ENCODE measurements at regions not wholly inside any gene's neighbourhood (a gene's known extent, or its start where the extent isn't known, plus 50 kb on each side); places are given as distances from the start of the nearest gene placed in this dataset.
"Not testable (repeated sequence)": the region's sequence is repeated elsewhere in the genome, so short reads cannot be mapped to it uniquely, and the experiment has no call there.

DNA sequence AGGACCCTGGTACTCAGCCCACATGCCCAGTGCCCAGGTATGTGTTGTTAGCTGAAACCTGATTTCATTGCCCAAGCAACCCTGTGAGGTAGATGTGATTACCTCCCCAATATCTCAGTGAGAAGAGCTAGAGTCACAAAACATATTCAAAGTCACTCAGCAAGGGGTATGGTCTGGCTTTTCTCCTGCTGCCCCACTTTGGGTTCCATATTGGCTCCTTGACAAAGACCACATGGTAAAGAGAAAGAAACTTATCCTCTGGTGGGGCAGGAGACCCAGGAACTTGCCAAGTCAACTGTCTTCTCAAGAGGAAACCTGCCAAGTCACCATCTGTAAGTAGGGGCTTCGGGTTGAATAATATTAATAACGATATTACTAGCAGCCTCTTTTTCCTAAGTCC is 148.3 kb upstream of the LMCD1 start:
- DNase-seq (ENCODE audit: low read depth in 2 of 2), result no peak

DNA sequence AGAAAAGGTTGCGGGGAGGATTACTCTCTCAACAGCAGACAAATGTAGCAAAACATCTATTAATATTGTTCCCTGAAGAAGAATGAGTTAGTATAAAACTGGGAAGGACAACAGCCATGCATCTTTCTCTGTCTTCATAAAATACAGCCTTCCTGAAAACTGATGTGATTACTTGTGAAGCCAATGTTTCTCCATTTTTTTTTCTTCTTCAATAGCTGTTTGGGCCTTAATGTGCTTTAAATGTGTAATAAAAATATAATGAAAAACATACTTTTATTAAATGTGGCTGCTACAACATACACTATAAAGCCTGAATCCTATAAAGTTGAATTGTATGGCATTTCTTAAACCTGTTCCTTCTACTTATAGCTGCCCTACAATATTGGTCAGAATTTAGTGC is 146.3 kb upstream of the LMCD1 start:
- no peak for DNase-seq (ENCODE audit: low read depth in 2 of 2)

DNA sequence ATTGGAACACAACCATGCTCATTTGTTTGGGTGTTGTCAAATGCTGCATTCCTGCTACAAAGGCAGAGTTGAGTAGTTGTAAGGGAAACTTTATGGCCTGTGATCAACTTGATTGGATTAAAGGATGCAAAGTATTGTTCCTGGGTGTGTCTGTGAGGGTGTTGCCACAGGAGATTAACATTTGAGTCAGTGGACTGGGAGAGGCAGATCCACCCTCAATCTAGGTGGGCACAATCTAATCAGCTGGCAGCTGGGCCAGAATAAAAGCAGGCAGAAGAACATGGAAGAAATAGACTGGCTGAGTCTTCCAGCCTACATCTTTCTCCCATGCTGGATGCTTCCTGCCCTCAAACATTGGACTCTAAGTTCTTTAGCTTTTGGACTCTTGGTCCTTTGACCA is 145.6 kb upstream of the LMCD1 start:
- DNase-seq (ENCODE audit: low read depth in 2 of 2), result not testable (repeated sequence)

DNA sequence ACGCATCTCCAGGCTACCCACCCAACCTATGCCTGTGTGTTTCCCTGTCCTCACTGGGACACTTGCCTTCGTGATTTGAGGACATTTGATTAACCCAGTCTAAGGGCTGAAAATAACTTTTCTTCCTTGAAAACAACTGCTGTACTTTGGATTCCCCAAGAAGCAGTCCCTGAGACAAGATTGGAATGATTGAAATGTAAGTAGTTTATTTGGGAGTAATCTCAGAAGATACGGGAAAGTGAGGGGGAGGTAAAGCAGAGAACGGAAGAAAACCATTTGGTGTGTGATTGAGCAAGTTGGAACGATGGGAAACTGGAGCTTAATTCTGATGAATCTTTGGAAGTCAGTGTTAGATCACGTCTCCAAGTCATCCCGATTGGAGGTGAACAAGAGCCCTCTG is 143.8 kb upstream of the LMCD1 start:
- DNase-seq (ENCODE audit: low read depth in 2 of 2), result no peak

DNA sequence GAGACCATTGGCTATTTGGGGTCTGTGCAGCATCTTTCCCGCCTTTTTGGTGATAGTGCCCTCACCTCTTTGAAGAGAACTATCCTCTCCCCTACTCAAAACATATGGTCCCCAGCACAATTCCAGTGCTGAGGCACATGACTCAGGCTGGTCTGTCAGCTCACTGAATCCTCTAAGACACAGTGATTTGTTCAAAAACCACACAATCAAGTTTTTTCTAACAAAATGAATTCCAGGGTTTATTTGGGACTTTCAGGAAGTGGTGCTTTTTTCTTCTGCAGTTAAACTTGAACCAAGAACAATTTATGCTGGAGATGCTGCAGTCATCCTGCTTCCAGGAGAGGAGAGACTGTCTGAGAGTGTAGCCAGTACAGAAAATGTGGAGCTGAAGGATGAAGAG is 142.5 kb upstream of the LMCD1 start:
- DNase-seq (ENCODE audit: low read depth in 2 of 2), result no peak

DNA sequence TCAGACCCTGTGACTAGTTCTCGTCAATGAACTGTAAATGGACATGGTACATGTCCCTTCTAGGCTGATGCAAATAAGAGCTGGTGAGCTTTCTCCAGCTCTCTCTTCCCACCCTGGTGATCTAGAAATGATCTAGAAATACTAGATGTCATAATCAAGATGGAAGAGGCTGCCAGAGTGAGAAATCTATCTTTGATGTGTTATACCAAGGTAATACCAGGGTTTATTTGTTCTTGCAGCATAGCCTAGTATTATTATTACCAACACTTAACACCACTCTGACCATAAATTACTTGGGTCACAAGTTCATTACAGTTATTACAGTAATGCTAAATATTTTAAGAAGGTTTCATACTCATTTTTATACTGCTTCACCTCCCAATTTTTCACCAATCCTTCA is 138.4 kb upstream of the LMCD1 start:
- DNase-seq (ENCODE audit: low read depth in 2 of 2), result no peak

DNA sequence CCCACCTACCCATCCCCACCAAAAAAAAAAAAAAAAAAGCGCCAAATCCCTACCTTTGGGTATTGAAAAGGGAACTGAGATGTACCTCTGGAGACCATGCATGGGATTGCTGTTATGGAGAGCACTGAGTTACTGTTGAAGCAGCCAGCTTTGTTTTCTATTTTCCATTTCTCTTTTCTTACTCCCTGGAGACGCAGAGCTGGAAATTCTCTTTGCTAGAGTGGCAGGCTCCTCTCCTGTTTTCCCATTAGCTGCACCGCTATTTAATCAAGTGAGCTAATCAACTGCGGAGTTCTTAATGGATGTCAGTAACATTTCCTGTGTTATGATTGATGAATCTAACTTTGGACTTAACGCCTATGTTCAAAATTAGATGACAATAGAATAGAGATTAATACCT is 136.1 kb upstream of the LMCD1 start:
- DNase-seq (ENCODE audit: low read depth in 2 of 2), result no peak

DNA sequence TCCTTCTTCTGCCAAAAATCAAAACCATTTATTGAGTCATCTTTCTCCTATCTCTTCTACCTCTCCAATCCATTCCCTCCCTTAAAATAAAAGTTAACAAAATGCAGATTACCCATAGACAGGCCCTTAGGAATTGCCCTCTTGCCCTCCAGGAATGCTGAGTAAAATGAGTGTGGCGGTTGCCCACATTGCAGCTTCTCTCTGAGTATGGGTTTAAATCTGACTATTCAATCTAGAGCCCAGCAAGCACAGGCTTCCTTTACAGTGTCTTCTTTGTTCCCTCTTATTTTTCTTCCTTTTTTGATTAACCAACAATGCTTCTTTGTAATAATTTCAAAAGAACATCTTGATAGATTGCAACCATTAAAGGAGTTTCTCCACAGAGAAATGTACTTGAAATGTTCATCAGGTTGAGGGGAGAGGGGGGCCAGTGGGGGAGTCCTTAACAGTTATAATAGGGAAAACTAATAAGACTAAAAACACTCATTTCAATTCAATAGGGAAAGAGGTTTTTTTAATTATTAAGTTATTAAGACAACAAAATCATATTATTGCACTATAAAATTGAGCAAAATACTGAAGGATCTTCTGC is 135.3 kb upstream of the LMCD1 start:
- no peak for DNase-seq (ENCODE audit: low read depth in 2 of 2)

DNA sequence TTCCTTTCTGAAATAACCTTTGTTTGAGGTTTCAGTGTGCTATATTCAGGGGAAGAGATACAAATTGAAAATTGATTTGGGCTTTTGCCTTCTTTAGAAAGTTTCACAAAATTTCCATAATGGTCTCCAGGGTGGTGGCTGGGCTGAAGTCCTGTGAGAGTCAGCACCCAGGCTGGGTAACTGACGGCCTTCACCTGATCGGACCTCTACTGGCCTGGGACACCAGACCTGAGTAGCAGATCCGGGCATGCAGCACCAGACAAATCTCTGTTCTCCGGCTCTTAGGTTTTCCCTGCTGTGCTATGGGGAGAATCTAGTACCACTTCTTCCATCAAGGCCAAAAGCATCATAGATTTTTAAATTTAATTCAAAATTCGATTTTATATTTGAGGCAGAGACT is 133.0 kb upstream of the LMCD1 start:
- DNase-seq (ENCODE audit: low read depth in 2 of 2), result no peak

DNA sequence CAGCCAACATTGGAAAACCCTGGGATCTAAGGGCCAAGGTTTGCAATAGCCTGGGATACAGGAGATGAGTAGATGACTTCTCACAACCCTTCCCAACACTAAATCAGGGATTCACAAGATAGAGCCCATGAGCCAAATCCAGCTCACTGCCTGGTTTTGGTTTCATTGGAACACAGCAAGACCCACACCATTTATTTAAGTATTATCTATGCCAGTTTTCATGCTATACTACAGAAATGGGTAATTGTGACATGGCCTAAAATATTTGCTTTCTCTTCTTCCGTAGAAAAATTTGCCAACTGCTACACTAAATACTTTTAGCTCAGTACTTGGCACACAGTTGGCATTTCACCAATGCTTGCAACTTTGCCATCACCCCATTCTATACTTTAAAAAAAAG is 132.0 kb upstream of the LMCD1 start:
- no peak for DNase-seq (ENCODE audit: low read depth in 2 of 2)

DNA sequence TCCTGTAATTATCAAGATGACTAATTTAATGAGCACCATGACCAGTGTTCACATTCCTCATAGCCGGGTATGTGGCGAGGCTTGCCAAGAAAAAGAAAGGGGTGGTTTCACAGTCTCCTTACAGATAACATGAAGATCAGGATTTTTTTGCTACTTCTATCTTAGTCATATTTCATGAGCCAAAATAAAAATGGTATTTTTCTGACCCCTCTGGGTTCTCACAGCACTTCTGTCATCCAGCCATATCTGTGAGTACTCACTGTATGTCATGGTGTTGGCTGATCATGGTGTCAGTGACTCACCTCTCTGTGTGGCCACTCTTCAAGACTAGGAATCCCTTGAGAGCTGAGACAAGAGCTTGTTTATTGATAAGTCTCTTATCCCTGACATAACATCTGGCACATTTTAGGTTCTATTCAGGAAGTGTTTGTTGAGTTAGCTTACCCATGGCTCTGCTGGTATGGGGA is 130.5 kb upstream of the LMCD1 start:
- no peak for DNase-seq (ENCODE audit: low read depth in 2 of 2)

DNA sequence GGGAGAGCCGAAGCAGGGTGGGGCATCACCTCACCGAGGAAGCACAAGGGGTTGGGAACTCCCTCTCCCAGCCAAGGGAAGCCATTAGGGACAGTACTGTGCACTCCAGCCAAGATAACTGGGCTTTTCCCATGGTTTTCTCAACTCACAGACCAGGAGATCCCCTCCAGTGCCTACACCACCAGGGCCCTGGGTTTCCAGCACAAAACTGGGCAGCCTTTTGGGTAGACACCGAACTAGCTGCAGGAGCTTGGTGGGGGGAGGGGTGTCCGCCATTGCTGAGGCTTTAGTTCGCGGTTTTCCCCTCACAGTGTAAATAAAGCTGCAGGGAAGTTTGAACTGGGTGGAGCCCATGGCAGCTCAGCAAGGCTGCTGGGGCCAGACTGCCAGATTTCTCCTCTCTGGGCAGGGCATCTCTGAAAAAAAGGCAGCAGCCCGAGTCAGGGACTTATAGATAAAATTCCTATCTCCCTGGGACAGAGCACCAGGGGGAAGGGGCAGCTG is 129.6 kb upstream of the LMCD1 start:
- DNase-seq (ENCODE audit: low read depth in 2 of 2), result no peak

DNA sequence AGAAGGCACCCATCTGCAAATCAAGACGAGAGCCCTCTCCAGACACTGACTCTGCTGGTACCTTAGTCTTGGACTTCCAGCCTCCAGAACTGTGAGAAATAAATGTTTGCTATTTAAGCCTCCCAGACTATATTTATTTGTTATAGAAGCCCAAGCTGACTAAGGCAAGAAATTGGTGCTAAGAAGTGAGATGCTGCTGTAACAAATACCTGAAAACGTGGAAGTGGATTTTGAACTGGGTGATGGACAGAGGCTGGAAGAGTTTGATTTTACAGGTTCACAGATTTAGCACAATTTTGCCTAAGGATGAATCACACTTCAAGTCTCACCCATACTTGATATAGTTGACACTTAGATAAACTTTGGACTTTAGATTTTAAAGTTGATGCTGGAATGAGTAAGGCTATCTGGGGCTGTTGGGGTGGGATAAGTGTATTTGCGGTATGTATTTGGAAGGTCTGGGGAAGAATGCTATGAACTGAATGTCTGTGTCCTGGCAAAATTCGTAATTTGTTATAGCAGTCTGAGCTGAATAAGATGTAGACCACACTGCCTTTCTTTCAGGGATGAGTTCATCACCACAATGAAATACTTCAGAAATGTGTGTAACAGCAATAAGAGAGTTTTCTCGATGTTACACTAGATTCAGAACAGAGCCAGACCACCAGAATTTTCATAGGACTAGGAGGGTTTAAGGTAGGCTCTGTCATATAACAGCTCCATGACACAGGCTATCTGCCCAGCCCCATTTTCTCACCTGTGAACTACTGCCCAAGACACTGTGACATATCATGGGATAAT is 120.5 kb upstream of the LMCD1 start:
- no peak for DNase-seq (ENCODE audit: low read depth in 2 of 2)

DNA sequence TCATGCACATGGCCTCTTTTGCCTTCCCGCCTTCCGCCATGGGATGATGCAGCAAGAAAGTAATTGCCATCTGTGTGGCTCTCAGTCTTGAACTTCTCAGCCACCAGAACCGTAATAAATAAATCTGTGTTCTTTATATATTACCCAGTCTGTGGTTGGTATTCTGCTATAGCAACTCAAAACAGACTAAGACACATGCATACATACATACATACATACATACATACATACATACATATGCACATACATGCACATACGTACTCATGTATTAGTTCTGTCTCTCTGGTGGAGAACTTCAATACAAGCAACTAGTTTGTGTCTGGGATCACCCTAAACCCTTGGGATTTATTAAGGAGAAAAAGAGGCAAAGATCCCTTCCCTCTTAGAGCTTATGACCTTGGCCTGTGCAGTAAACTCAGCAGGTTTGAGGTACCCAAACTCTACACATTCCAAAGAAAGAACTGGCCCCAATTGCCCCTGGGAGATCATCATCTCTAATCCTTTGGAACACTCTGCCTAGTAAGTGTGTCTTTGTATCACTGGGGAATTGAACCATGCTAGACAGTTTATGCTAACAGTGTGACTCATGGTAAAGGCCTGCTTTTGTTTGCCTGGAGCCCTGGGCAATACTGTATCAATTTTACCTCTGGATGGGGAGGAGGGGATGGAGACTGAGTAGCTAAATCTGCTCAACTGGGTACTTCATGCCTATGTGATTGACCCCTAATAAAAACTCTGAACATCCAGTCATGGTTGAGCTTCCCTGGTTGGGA is 115.6 kb upstream of the LMCD1 start:
- DNase-seq (ENCODE audit: low read depth in 2 of 2), result no peak

DNA sequence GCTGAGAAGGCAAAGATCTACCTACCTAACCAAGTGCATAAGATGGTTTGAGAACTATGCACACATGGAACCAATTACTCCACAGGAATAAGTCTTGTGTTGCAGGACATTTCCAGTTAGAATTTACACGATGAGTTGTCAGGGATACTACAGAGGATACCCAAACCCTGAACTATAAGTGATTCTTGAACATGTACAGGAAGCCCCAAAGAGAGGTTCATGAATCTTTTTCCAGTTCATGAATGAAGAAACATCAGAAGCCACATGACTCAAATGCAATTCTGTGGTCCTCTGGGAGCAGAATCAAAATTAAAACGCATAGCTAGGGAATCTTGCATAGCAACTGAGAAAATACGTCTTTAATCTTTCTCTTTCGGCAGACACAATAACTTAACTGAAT is 114.1 kb upstream of the LMCD1 start:
- no peak for DNase-seq (ENCODE audit: low read depth in 2 of 2)

DNA sequence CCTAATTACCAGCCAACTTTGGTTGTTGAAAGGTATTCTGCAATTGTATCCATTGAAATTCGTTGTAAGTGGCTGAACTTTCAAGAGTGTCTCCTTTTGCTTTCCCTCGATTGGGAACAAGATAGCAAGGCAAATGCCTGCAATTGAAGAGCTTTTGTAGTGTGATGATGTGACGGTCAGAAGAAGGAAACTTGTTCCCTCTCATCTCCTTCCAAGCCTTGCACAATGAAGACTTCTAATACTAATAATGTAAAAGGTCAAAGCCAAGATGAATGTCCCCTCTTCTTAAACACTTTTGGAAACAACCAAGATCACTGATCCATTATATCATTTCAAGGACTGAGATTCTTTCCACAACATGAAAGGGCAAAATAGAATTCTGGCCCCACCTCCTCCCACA is 101.9 kb upstream of the LMCD1 start:
- no peak for DNase-seq (ENCODE audit: low read depth in 2 of 2)

DNA sequence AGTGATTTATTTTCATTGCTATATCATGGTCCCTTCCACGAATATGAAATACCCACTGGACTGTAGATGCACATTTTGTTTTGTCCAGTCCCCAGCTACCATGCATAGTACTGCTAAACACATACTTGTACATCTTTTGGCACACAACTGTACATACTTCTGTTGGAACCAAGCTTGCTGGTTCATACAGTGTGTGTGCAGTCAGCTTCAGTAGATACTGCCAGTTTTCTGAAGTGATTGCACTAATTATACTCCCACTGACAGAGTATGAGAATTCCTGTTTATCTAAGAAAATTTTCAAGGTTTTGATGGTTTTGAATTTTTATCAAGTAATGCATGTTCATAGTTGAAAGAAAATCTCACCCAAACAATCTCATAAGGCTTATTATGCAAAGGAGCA is 100.7 kb upstream of the LMCD1 start:
- no peak for DNase-seq (ENCODE audit: low read depth in 2 of 2)

DNA sequence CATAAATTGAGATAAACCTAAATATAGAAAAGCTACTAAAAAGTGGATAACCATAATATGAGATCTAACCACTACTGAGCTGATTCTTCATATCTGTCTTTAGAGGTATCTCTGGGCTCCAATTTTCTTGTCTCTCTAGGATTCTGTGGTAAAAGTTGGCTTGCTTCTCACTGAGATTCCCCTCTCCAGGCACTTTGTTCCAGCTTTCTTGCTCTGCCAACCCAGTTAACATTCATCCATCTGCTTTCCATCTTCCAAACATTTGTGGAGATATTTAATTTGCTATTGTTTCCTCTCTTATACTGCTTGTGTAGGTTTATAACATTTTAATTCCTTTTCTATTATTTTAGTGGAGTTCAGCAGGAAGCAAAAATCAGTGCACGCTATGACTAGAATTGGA is 97.6 kb upstream of the LMCD1 start:
- DNase-seq (ENCODE audit: low read depth in 2 of 2), result no peak

DNA sequence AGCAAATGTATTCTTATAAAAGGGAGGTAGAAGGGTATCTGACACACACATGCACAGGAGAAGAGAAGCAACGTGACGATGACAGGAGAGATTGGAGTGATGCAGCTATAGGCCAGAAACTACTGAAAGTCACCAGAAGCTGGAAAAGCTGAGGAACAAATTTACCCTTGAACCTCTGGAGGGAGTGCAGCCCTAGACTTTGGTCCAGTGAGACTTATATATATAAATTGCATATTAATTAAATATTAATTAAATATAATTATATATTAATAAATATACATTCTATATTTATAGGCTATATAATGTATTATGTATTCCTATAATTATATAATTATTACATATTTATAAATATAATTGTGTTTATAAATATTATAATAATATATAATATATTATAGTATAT is 96.5 kb upstream of the LMCD1 start:
- DNase-seq (ENCODE audit: low read depth in 2 of 2), result no peak

DNA sequence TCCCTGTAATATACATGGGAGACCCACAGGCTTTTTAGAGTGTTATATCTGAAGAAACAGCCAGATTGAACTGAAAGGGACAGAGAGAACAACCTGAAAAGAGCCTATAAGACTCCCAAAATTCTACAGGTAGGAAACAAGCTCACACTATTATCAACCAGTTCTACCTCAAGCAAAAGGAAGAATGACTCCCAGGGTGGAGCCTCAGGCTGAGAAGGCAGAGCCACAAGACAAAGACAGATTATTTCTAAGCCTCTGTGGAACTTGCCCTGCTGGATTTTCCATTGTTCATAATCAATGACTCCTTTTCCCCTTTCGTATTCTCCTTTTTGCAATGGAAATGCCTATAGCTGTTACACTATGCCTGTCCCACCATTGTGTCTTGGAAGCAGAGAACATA is 95.1 kb upstream of the LMCD1 start:
- DNase-seq (ENCODE audit: low read depth in 2 of 2), result no peak

DNA sequence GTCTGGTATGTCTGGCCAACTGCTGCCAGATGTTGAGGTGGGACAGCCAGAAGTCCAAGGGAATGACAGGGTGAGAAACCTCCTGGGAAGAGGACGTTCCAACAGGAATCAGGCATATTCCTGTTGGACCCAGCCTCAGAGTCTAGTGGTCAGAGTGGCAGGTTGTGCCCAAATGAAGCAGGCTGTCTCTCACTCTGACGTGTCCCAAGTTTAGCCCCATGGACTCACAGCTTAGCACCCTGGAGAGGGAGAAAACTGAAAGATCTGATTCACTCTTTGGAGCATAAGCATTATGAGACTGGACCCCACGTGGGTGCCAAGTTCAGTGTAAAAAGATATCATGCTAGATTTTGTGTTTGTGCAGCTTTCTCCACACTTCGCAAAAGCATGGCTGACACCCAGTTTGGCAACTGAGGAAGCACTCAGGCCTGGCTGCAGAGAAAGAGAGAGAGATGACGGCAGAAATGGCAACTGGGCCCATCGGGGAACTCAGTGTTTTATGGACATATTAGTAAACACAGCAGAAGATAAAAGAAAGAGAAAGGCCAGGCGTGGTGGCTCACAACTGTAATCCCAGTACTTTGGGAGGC is 88.2 kb upstream of the LMCD1 start:
- DNase-seq (ENCODE audit: low read depth in 2 of 2), result no peak

DNA sequence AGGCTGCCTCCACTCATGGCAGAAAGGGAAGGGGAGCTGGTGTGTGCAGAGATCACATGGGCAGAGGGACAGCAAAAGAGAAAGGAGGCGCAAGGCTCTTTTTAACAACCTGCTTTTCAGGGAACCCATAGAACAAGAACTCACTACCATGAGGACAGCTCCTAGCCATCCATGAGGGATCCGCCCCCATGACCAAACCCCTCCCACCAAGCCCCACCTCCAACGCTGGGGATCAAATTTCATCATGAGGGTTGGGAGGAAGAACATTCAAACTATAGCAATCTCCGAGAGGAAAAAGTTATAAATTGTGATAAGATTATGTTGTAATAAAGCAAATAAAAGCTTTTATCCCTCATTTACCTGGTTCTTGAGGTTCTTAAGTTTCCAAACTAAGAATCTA is 84.7 kb upstream of the LMCD1 start:
- no peak for DNase-seq (ENCODE audit: low read depth in 2 of 2)

All from stimulated activated CD4-positive, alpha-beta T cell treated with anti-CD3 and anti-CD28 coated beads, Interleukin-1b, Interleukin-23, amount 100 ng/mL, for 1 hour (primary cell).